ENCODE measurements at regions not wholly inside any gene's neighbourhood (a gene's known extent, or its start where the extent isn't known, plus 50 kb on each side); places are given as distances from the start of the nearest gene placed in this dataset.

- peaks cover 0 to 7% of the 10 kb centered on the region in 2 donors for H3K4me1 ChIP-seq (ENCODE audit: control insufficient read depth in 1 of 2, insufficient read depth in 2 of 2, low read length in 2 of 2)
- no peak overlapping the region for H3K27ac ChIP-seq (ENCODE audit: low read length)
- peaks cover 0 to 7% of the 10 kb centered on the region in 2 donors for H3K9me3 ChIP-seq (ENCODE audit: control insufficient read depth in 1 of 2, low read length in 2 of 2)
- H3K4me3 ChIP-seq (ENCODE audit: low read depth in 1 of 2, low read length in 2 of 2), result no peak overlapping the region
- H3K27me3 ChIP-seq (ENCODE audit: low read depth, low read length), result no peaks in the 10 kb centered on the region
- no peaks in the 10 kb centered on the region for H3K36me3 ChIP-seq (ENCODE audit: control insufficient read depth in 1 of 2, insufficient read depth in 2 of 2, low read length in 2 of 2)
Measured at GRCh38 chr16:64181271-64181925, 940.5 kb downstream of the CDH11 start.

- Histone ChIP-seq H3K27ac (ENCODE audit: low read length) (no peak overlapping the region), H3K27me3 (ENCODE audit: low read depth, low read length) (no peaks in the 10 kb centered on the region), H3K9me3 (ENCODE audit: control insufficient read depth in 1 of 2, low read length in 2 of 2) (peaks cover 0 to 7% of the 10 kb centered on the region in 2 donors), H3K36me3 (ENCODE audit: control insufficient read depth in 1 of 2, insufficient read depth in 2 of 2, low read length in 2 of 2) (no peaks in the 10 kb centered on the region), H3K4me3 (ENCODE audit: low read depth in 1 of 2, low read length in 2 of 2) (no peak overlapping the region), H3K4me1 (ENCODE audit: control insufficient read depth in 1 of 2, insufficient read depth in 2 of 2, low read length in 2 of 2) (peaks cover 0 to 7% of the 10 kb centered on the region in 2 donors)
Measured at GRCh38 chr16:64180136-64180900, 941.5 kb downstream of the CDH11 start.

GRCh38 chr16:64174327-64174726 is 947.5 kb downstream of the CDH11 start:
- Histone ChIP-seq H3K36me3 (ENCODE audit: control insufficient read depth in 1 of 2, insufficient read depth in 2 of 2, low read length in 2 of 2) (no peaks in the 10 kb centered on the region), H3K9me3 (ENCODE audit: control insufficient read depth in 1 of 2, low read length in 2 of 2) (peaks cover 0 to 7% of the 10 kb centered on the region in 2 donors)

GRCh38 chr16:64172652-64173051 is 949.2 kb downstream of the CDH11 start:
- H3K4me3 ChIP-seq (ENCODE audit: low read depth in 1 of 2, low read length in 2 of 2), result no peak overlapping the region
- no peaks in the 10 kb centered on the region for H3K27me3 ChIP-seq (ENCODE audit: low read depth, low read length)
- no peaks in the 10 kb centered on the region for H3K4me1 ChIP-seq (ENCODE audit: control insufficient read depth in 1 of 2, insufficient read depth in 2 of 2, low read length in 2 of 2)
- H3K9me3 ChIP-seq (ENCODE audit: control insufficient read depth in 1 of 2, low read length in 2 of 2), result no peaks in the 10 kb centered on the region
- H3K36me3 ChIP-seq (ENCODE audit: control insufficient read depth in 1 of 2, insufficient read depth in 2 of 2, low read length in 2 of 2), result no peaks in the 10 kb centered on the region
- no peak overlapping the region for H3K27ac ChIP-seq (ENCODE audit: low read length)

More at GRCh38 chr16:64174327-64174726, 947.5 kb downstream of the CDH11 start:
- Histone ChIP-seq H3K4me3 (ENCODE audit: low read depth in 1 of 2, low read length in 2 of 2) (no peak overlapping the region), H3K27ac (ENCODE audit: low read length) (no peak overlapping the region), H3K27me3 (ENCODE audit: low read depth, low read length) (no peaks in the 10 kb centered on the region), H3K4me1 (ENCODE audit: control insufficient read depth in 1 of 2, insufficient read depth in 2 of 2, low read length in 2 of 2) (no peaks in the 10 kb centered on the region)

- Histone ChIP-seq H3K4me3 (ENCODE audit: low read depth in 1 of 2, low read length in 2 of 2) (no peak overlapping the region), H3K4me1 (ENCODE audit: control insufficient read depth in 1 of 2, insufficient read depth in 2 of 2, low read length in 2 of 2) (no peaks in the 10 kb centered on the region), H3K36me3 (ENCODE audit: control insufficient read depth in 1 of 2, insufficient read depth in 2 of 2, low read length in 2 of 2) (no peaks in the 10 kb centered on the region), H3K27ac (ENCODE audit: low read length) (no peak overlapping the region), H3K27me3 (ENCODE audit: low read depth, low read length) (no peaks in the 10 kb centered on the region), H3K9me3 (ENCODE audit: control insufficient read depth in 1 of 2, low read length in 2 of 2) (no peaks in the 10 kb centered on the region)
Measured at GRCh38 chr16:64172226-64172625, 949.6 kb downstream of the CDH11 start.

GRCh38 chr16:64171632-64172031 is 950.2 kb downstream of the CDH11 start:
- Histone ChIP-seq H3K9me3 (ENCODE audit: control insufficient read depth in 1 of 2, low read length in 2 of 2) (no peaks in the 10 kb centered on the region), H3K4me3 (ENCODE audit: low read depth in 1 of 2, low read length in 2 of 2) (no peak overlapping the region), H3K4me1 (ENCODE audit: control insufficient read depth in 1 of 2, insufficient read depth in 2 of 2, low read length in 2 of 2) (no peaks in the 10 kb centered on the region), H3K36me3 (ENCODE audit: control insufficient read depth in 1 of 2, insufficient read depth in 2 of 2, low read length in 2 of 2) (no peaks in the 10 kb centered on the region), H3K27ac (ENCODE audit: low read length) (no peak overlapping the region), H3K27me3 (ENCODE audit: low read depth, low read length) (no peaks in the 10 kb centered on the region)

- H3K27me3 ChIP-seq (ENCODE audit: low read depth, low read length), result no peaks in the 10 kb centered on the region
- no peaks in the 10 kb centered on the region for H3K4me1 ChIP-seq (ENCODE audit: control insufficient read depth in 1 of 2, insufficient read depth in 2 of 2, low read length in 2 of 2)
- no peak overlapping the region for H3K27ac ChIP-seq (ENCODE audit: low read length)
- no peaks in the 10 kb centered on the region for H3K9me3 ChIP-seq (ENCODE audit: control insufficient read depth in 1 of 2, low read length in 2 of 2)
- no peaks in the 10 kb centered on the region for H3K36me3 ChIP-seq (ENCODE audit: control insufficient read depth in 1 of 2, insufficient read depth in 2 of 2, low read length in 2 of 2)
- no peak overlapping the region for H3K4me3 ChIP-seq (ENCODE audit: low read depth in 1 of 2, low read length in 2 of 2)
Measured at GRCh38 chr16:64168371-64168770, 953.5 kb downstream of the CDH11 start.

- H3K4me1 ChIP-seq (ENCODE audit: control insufficient read depth in 1 of 2, insufficient read depth in 2 of 2, low read length in 2 of 2), result no peaks in the 10 kb centered on the region
- H3K9me3 ChIP-seq (ENCODE audit: control insufficient read depth in 1 of 2, low read length in 2 of 2), result no peaks in the 10 kb centered on the region
- H3K27me3 ChIP-seq (ENCODE audit: low read depth, low read length), result no peaks in the 10 kb centered on the region
- no peak overlapping the region for H3K27ac ChIP-seq (ENCODE audit: low read length)
- no peak overlapping the region for H3K4me3 ChIP-seq (ENCODE audit: low read depth in 1 of 2, low read length in 2 of 2)
- no peaks in the 10 kb centered on the region for H3K36me3 ChIP-seq (ENCODE audit: control insufficient read depth in 1 of 2, insufficient read depth in 2 of 2, low read length in 2 of 2)
Measured at GRCh38 chr16:64167936-64168335, 953.9 kb downstream of the CDH11 start.

GRCh38 chr16:64165368-64165767 is 956.5 kb downstream of the CDH11 start:
- Histone ChIP-seq H3K27ac (ENCODE audit: low read length) (no peak overlapping the region), H3K27me3 (ENCODE audit: low read depth, low read length) (no peaks in the 10 kb centered on the region), H3K9me3 (ENCODE audit: control insufficient read depth in 1 of 2, low read length in 2 of 2) (no peaks in the 10 kb centered on the region), H3K4me3 (ENCODE audit: low read depth in 1 of 2, low read length in 2 of 2) (no peak overlapping the region), H3K36me3 (ENCODE audit: control insufficient read depth in 1 of 2, insufficient read depth in 2 of 2, low read length in 2 of 2) (no peaks in the 10 kb centered on the region), H3K4me1 (ENCODE audit: control insufficient read depth in 1 of 2, insufficient read depth in 2 of 2, low read length in 2 of 2) (no peaks in the 10 kb centered on the region)

- H3K36me3 ChIP-seq (ENCODE audit: control insufficient read depth in 1 of 2, insufficient read depth in 2 of 2, low read length in 2 of 2), result no peaks in the 10 kb centered on the region
Measured at GRCh38 chr16:64162613-64163375, 959.1 kb downstream of the CDH11 start.

GRCh38 chr16:64159976-64160375 is 961.9 kb downstream of the CDH11 start:
- Histone ChIP-seq H3K36me3 (ENCODE audit: control insufficient read depth in 1 of 2, insufficient read depth in 2 of 2, low read length in 2 of 2) (no peaks in the 10 kb centered on the region), H3K27ac (ENCODE audit: low read length) (no peak overlapping the region), H3K27me3 (ENCODE audit: low read depth, low read length) (no peaks in the 10 kb centered on the region), H3K4me1 (ENCODE audit: control insufficient read depth in 1 of 2, insufficient read depth in 2 of 2, low read length in 2 of 2) (no peaks in the 10 kb centered on the region), H3K4me3 (ENCODE audit: low read depth in 1 of 2, low read length in 2 of 2) (no peak overlapping the region), H3K9me3 (ENCODE audit: control insufficient read depth in 1 of 2, low read length in 2 of 2) (no peaks in the 10 kb centered on the region)

More at GRCh38 chr16:64162613-64163375, 959.1 kb downstream of the CDH11 start:
- Histone ChIP-seq H3K4me1 (ENCODE audit: control insufficient read depth in 1 of 2, insufficient read depth in 2 of 2, low read length in 2 of 2) (no peaks in the 10 kb centered on the region), H3K9me3 (ENCODE audit: control insufficient read depth in 1 of 2, low read length in 2 of 2) (no peaks in the 10 kb centered on the region), H3K4me3 (ENCODE audit: low read depth in 1 of 2, low read length in 2 of 2) (no peak overlapping the region), H3K27me3 (ENCODE audit: low read depth, low read length) (no peaks in the 10 kb centered on the region), H3K27ac (ENCODE audit: low read length) (no peak overlapping the region)

Data from muscle layer of duodenum (tissue), 2 donors.